ENCODE measurements at regions not wholly inside any gene's neighbourhood (a gene's known extent, or its start where the extent isn't known, plus 50 kb on each side); places are given as distances from the start of the nearest gene placed in this dataset.

DNA sequence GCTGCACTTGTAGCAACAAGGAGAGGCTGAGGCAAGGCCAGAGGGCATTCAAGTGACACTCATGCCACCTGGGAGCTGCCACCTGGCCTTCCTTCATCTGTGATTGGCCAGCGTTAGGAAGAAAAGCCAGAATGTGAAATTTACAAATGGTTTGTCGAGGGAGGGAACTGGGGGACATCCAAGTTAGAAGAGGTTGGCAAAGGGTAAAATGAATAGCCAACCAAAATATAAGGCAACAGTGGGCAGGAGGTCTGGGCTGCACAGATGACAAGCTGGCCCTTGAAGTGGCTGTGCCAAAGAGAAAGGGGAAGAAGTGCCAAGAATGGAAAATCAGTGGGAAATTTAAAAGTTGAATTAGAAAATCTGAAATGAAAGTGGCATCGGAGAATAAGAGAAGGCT, 221.4 kb downstream of the C11orf91 start:
- ATAC-seq (ENCODE audit: insufficient number of reproducible peaks, low FRiP score, low read depth) (no peak), DNase-seq (ENCODE audit: low spot score) (no peak)
- H3K27me3 ChIP-seq (replicated peaks; ENCODE audit: insufficient read depth) = no peaks in the 10 kb centered on the region
- peaks cover 0 to 5% of the 10 kb centered on the region in 2 donors for H3K4me1 ChIP-seq (ENCODE audit: control insufficient read depth in 1 of 2, low read depth in 2 of 2)
- TF ChIP-seq, protein P1, sequence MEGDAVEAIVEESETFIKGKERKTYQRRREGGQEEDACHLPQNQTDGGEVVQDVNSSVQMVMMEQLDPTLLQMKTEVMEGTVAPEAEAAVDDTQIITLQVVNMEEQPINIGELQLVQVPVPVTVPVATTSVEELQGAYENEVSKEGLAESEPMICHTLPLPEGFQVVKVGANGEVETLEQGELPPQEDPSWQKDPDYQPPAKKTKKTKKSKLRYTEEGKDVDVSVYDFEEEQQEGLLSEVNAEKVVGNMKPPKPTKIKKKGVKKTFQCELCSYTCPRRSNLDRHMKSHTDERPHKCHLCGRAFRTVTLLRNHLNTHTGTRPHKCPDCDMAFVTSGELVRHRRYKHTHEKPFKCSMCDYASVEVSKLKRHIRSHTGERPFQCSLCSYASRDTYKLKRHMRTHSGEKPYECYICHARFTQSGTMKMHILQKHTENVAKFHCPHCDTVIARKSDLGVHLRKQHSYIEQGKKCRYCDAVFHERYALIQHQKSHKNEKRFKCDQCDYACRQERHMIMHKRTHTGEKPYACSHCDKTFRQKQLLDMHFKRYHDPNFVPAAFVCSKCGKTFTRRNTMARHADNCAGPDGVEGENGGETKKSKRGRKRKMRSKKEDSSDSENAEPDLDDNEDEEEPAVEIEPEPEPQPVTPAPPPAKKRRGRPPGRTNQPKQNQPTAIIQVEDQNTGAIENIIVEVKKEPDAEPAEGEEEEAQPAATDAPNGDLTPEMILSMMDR (IDR thresholded peaks at IDR 0.05) = no peak
- H3K4me3 ChIP-seq = no peak overlapping the region
- H3K9me3 ChIP-seq = no peaks in the 10 kb centered on the region
- no peaks in the 10 kb centered on the region for H3K36me3 ChIP-seq
- no peak overlapping the region for H3K27ac ChIP-seq

- H3K4me1 ChIP-seq (ENCODE audit: control insufficient read depth in 1 of 2, low read depth in 2 of 2) = peaks cover 0 to 5% of the 10 kb centered on the region in 2 donors
- TF ChIP-seq, protein P1 (IDR thresholded peaks at IDR 0.05) = no peak
These were observed 221.0 kb downstream of the HIPK3 start for GRCh38 chr11:33478111-33478573.

GRCh38 chr11:33476945-33477606, 219.9 kb downstream of the HIPK3 start:
- DNase-seq (ENCODE audit: low spot score) = no peak
- Histone ChIP-seq H3K36me3 (no peaks in the 10 kb centered on the region), H3K27me3 (replicated peaks; ENCODE audit: insufficient read depth) (no peaks in the 10 kb centered on the region), H3K27ac (no peak overlapping the region), H3K9me3 (no peaks in the 10 kb centered on the region), H3K4me1 (ENCODE audit: control insufficient read depth in 1 of 2, low read depth in 2 of 2) (peaks cover 0 to 5% of the 10 kb centered on the region in 2 donors), H3K4me3 (no peak overlapping the region)
- TF ChIP-seq, protein P1 (IDR thresholded peaks at IDR 0.05) = no peak
- ATAC-seq (ENCODE audit: insufficient number of reproducible peaks, low FRiP score, low read depth) = no peak

More at GRCh38 chr11:33478111-33478573, 221.0 kb downstream of the HIPK3 start:
- no peak for DNase-seq (ENCODE audit: low spot score)
- no peak for ATAC-seq (ENCODE audit: insufficient number of reproducible peaks, low FRiP score, low read depth)
- Histone ChIP-seq H3K4me3 (no peak overlapping the region), H3K36me3 (no peaks in the 10 kb centered on the region), H3K9me3 (no peaks in the 10 kb centered on the region), H3K27me3 (replicated peaks; ENCODE audit: insufficient read depth) (no peaks in the 10 kb centered on the region), H3K27ac (no peak overlapping the region)

DNA sequence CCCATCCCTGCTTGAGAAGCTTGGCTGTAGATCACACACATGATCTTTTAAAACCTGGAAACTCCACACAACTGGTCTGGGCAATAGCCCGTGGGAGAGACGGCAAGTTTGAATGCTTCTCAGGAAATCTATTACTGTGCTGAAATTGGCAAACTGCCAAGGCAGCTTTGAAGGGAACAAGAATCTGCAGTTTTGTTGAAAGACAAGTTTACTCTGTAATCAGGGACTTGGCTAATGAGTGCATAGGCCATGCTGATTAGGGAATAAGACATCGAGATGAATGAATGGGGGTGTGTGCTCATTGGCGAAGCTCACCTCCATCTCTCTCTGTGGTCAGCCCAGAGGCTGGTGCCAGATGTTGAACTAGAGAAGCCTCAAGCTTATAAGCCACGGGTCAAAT, 218.8 kb downstream of the HIPK3 start:
- no peaks in the 10 kb centered on the region for H3K36me3 ChIP-seq
- TF ChIP-seq, protein P1 (IDR thresholded peaks at IDR 0.05) = no peak
- no peaks in the 10 kb centered on the region for H3K9me3 ChIP-seq
- no peaks in the 10 kb centered on the region for H3K27me3 ChIP-seq (replicated peaks; ENCODE audit: insufficient read depth)
- H3K27ac ChIP-seq = no peak overlapping the region
- peaks cover 0 to 4% of the 10 kb centered on the region in 2 donors for H3K4me1 ChIP-seq (ENCODE audit: control insufficient read depth in 1 of 2, low read depth in 2 of 2)
- ATAC-seq (ENCODE audit: insufficient number of reproducible peaks, low FRiP score, low read depth) (no peak), DNase-seq (ENCODE audit: low spot score) (no peak)
- H3K4me3 ChIP-seq = no peak overlapping the region

GRCh38 chr11:33474866-33475265, 217.7 kb downstream of the HIPK3 start:
- H3K36me3 ChIP-seq = no peaks in the 10 kb centered on the region
- DNase-seq (ENCODE audit: low spot score) = no peak
- H3K4me3 ChIP-seq = no peak overlapping the region
- no peak overlapping the region for H3K27ac ChIP-seq
- no peaks in the 10 kb centered on the region for H3K9me3 ChIP-seq
- ATAC-seq (ENCODE audit: insufficient number of reproducible peaks, low FRiP score, low read depth) = no peak
- TF ChIP-seq, protein P1 (IDR thresholded peaks at IDR 0.05) = no peak
- H3K27me3 ChIP-seq (replicated peaks; ENCODE audit: insufficient read depth) = no peaks in the 10 kb centered on the region
- no peaks in the 10 kb centered on the region for H3K4me1 ChIP-seq (ENCODE audit: control insufficient read depth in 1 of 2, low read depth in 2 of 2)

Measured in thoracic aorta (tissue), 2 donors.